GM18907 (cell line): ENCODE measurements at regions not wholly inside any gene's neighbourhood (a gene's known extent, or its start where the extent isn't known, plus 50 kb on each side); places are given as distances from the start of the nearest gene placed in this dataset.

Experiments
- ATAC-seq: cut with Tn5 transposase; IDR thresholded peaks from one replicate; pipeline ENCODE4 v1.9.1; 2021; ENCODE audit warnings: mild to moderate bottlenecking, moderate library complexity; ENCODE audit not compliant: unreplicated experiment

DNA sequence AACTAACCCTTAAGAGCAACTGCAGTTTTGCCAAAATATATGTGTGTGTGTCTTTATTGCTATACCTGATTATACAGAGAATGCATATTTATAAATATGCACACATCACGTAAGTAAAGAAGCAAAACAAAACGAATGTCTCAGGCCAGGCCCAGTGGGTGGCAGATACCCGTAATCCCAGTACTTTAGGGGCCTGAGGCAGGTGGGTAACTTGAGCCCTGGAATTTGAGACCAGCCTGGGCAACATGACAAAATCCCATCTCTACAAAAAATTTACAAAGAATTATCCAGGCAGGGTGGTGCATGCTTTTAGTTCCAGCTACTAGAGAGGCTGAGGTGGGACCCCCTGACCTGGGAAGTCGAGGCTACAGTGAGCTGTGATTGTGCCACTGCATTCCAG is 745.3 kb downstream of the SATB2 start:
- ATAC-seq, result no peak

GRCh38 chr2:198711484-198711883 is 746.3 kb downstream of the SATB2 start:
- ATAC-seq, result peak; percentile 65

DNA sequence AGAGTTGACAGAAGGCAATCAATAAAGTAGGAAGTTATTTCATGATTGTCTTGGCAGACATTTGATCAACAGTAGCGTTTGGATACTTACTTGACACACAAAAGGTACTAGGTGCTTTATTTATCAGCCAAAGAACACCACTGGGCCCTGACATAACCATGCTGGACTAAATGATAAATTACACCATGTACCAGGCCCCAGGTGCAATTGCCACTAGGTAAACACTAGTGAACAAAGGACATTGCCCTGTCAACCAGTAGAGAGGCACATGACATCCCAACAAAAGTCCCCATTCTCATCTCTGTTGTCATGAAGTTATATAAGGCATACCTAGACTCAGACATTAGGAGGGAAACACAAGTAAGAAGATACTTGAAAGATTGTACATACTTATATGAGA is 747.2 kb downstream of the SATB2 start:
- no peak for ATAC-seq

DNA sequence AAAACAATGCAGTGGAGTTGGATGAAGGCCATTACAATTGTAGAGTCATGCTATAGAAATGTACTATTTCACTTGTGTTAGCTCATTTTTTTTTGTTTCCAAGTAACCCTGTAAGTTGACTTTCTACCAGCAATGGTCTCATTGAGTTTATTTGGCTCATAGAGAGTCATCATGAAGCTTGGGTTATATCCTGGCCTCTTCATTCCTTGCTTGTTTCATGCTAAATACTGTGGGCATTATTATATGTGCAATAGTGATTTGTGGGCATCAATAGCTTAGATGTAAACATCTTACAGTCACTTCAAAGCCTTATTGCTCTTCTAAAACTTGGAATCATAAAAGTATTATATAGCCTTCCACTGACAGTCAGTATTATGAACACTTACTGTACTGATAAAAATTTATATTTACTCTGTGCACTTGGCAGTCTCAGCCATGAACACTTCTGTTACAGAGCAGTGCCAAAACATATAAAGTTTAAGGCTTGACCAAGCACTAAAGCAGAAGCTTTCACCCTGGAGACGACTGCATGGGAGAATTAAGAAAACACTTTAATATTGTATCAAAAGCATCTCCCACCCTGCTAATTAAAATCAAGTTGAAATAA is 751.2 kb downstream of the SATB2 start:
- no peak for ATAC-seq

DNA sequence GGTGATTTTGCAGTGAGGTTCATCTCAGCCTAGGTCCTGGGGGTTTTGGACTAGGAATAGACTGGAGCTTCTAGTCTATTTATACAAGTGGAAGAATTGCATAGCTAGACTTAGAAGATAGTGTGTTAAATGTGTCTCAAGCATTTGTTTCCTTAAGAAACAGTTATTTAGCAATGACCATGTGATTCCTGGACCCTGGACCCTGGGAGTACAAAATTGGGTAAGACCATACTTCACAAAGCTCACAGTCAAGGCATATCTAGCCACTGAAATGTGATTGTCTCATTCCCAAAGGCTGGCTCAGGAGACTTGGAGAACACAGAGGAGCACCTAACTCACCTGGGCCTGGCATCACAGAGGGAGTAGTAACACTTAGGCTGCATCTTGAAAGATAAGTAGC is 754.5 kb downstream of the SATB2 start:
- ATAC-seq, result no peak

GRCh38 chr2:198702796-198703195 is 754.9 kb downstream of the SATB2 start:
- no peak for ATAC-seq

GRCh38 chr2:198701481-198701880 is 756.3 kb downstream of the SATB2 start:
- no peak for ATAC-seq

GRCh38 chr2:198700319-198700718 is 757.4 kb downstream of the SATB2 start:
- no peak for ATAC-seq

DNA sequence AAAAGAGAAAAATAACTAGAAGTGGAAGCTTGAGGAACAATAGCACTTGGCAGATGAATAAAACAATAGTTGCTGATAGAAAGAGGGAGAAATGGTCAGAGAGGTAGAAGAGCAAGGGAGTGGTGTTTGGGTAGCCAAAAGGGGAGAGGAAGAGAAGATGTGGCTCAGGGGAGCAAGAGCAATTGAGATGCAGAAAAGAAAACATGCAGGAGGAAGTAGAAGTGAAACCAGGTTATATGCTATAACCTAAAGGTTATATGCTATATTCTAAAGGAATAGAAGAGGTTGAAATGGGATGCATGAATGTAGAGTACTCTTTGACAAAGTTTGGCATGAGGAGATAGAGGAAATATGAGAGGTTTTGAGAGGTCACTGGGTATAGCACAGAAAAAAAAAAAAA is 759.5 kb downstream of the SATB2 start:
- ATAC-seq, result no peak

DNA sequence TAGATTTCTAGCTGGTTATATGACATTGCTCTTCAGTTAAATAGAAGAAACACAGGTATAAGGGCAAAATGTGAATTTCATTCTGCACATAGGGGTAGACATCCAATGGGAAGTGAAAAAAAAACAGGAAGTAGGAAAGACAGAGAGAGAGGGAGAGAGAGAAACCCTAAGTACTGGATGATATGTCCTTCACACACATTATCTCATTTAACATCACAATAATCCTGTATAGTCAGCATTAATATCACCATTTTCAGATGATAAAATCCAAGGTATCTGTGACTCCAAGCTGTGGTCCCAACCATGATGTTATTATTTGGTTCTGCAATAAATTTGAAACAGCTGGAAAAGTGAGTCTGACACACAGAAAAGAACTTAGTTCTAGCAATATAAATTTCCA is 759.9 kb downstream of the SATB2 start:
- ATAC-seq, result no peak

- no peak for ATAC-seq
Observed at GRCh38 chr2:198697218-198697617, 760.5 kb downstream of the SATB2 start.

GRCh38 chr2:198695879-198696278 is 761.9 kb downstream of the SATB2 start:
- ATAC-seq, result no peak

DNA sequence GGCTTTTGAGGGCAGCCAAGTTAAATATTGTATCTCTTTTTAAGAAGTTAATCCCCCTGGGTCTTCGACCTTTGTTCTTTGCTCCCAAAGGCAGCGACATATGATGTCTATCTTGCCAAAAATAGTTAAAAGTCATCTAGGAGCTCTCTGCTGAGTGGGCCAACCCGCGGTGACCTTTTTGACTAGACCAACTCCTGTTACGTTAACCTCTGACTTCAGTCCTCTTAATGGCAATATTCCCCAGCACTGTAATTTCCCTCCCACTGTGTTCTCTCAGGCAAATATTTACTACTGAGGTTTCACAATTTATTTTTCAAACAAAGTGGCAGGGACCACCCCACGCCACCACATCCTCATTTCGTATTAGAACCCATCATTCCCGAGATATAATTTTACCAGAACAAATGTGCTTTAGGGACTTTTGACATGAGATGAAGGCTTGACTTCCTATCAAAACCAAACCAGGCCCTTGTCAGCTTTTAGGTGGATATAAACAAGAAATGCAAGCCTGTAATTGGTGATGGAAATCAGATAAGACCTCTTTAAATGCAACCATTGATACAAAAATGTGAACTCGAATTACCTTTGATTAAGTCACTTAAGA is 764.7 kb downstream of the SATB2 start:
- no peak for ATAC-seq

DNA sequence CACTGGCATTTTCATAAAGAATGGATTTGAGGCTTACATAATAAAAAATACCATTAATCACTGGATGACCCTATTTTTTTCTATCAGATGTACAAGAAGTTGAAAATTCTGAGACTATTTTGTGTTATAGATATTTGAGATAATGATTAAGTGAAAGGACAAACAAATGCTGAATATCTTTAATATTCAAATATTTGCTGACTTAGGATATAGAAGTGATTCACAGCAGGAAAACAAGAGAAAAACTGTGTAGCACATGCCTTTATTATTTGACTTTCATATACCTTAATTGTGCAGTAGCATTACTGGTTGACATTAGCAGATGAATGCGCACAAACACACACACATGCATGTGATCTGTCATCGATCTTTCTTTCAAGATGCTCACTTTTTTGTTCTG is 766.5 kb downstream of the SATB2 start:
- no peak for ATAC-seq

DNA sequence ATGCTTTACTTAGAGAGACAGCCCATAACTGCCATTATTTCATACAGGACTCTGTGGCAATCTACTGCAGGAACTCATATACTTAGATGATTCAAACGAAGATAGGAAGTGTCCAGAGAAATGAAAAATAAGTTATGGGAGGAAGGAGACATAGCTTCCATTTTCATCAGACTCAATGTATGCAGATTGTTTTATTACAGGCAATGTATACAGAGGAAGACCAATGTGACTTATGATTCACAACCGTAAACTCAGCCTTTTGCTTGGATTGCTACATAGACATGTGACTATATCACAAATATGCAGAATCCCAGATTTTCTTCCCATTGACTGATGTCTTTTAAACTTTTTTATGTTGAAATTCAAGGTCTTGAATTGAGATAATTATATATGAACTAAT is 793.4 kb downstream of the SATB2 start:
- no peak for ATAC-seq

DNA sequence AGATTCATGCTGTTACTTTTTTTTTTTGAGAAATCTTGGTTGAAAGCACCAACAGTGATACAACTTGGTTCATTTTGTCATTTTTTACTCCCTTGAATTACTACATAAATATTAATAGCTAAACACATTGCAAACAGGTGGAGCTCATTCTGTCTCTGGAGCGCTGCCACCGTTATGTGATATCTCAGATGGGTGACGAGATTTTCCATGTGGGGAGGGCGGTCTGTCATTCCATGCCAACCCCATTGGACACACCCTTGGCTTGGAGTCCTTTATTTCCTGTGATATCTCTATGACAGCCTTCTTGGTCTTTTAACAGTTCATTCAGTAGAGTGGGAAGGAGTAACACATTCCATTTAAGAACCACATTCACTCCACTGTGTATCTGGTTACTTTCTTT is 794.8 kb downstream of the SATB2 start:
- no peak for ATAC-seq

GRCh38 chr2:198660501-198660900 is 797.2 kb downstream of the SATB2 start:
- ATAC-seq, result no peak

DNA sequence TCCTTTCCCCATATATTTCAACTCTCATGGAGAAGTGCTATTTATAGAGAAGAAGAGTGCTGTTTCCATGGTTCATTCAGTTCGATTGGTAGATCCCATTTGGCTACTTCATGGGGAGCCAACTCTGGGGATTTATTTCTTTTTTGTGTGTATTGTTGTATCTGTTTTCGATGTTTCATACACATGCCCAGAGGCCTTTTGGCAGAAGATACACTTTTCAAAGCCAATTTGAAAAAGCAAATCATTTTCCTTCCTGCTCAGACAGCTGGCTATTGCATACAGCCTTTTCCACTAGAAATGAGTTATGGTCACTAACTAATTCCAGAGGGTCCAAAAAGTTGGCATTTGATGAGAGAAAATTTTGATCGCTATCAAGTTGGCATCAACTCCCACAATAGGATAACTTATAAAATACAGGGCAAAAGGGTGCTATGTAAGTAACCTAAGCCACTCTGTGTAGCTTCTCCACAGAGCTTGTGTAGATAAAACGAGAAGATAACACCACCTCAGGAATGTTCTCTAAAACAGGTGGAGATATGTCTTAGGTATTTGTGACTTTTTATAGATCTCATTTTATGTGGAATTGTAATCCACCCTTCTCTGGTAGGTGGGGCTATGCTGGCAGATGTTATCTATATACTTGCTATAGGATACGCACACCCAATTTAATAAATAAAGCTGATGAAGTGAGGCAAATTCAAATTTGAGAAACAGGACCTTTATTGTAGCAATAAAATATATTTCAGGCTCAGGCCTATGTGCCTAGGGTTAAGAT is 798.5 kb downstream of the SATB2 start:
- no peak for ATAC-seq

GRCh38 chr2:198657512-198658121 is 800.1 kb downstream of the SATB2 start:
- no peak for ATAC-seq

GRCh38 chr2:198656869-198657268 is 800.9 kb downstream of the SATB2 start:
- ATAC-seq, result no peak

- ATAC-seq, result no peak
Observed at GRCh38 chr2:198654646-198655045, 803.1 kb downstream of the SATB2 start.

DNA sequence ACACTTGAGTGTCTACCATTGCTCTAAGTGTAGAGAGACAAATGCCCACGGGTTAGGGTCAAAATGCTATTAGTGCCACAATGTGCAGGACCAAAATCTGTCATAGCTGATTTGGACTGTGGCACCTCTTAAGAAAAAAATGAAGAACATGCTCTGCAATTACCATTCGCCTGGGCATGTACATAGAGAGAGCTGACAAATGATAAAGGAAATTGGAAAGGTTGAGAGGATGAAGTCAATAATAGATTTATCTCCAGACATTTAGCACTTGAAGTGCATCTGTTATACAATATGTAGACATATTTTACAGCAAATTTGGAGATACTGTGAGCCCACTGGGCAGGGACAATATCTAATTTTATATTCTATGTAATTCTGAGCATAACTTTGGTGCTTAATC is 804.4 kb downstream of the SATB2 start:
- no peak for ATAC-seq
